ENCODE measurements at regions not wholly inside any gene's neighbourhood (a gene's known extent, or its start where the extent isn't known, plus 50 kb on each side); places are given as distances from the start of the nearest gene placed in this dataset.

DNA sequence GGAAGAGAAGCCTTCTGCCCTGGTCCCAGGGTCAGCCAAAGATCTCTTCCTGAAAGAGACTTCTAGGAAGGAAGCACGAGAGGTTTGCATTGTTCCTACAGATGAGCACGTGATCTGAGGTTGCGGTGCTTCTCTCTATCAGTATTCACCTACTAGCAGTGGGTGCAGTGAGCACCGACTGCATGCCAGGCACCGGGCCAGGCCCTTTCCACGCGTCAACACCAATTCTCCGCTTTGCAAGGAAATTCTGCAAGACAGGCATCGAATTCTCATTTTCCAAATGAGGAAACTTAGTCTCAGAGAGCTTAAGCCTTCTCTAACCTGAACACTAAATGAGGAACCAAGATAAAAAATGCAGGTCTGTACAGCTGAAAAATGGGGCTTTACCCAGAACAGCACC lies 151.5 kb upstream of the MYCN start:
- H4K20me1 ChIP-seq (ENCODE audit: control insufficient read depth, extremely low read depth, insufficient read depth, low read length): no peaks in the 10 kb centered on the region
- no peak overlapping the region for H3K4me2 ChIP-seq (ENCODE audit: extremely low read depth, insufficient read depth, low read length)
- no peak overlapping the region for H3K9ac ChIP-seq (ENCODE audit: insufficient read depth, low read length)
- H3K36me3 ChIP-seq (ENCODE audit: control insufficient read depth, insufficient read depth, low read length): no peaks in the 10 kb centered on the region
- no peak overlapping the region for H3K4me3 ChIP-seq (replicated peaks in 1 of 4; ENCODE audit: control extremely low read depth in 1 of 4, insufficient read depth in 1 of 4, low read depth in 3 of 4, low read length in 4 of 4)
- no peak for TF ChIP-seq EZH2 (IDR thresholded peaks at IDR 0.05; ENCODE audit: low read length, missing control alignments)
- TF ChIP-seq CTCF (conservative IDR thresholded peaks at IDR 0.05 in 1 of 2, IDR thresholded peaks at IDR 0.05 in 1 of 2; ENCODE audit: low read depth in 1 of 2, low read length in 2 of 2): no peak
- H3K79me2 ChIP-seq (ENCODE audit: control insufficient read depth, insufficient read depth, low read length): no peaks in the 10 kb centered on the region
- H3K27ac ChIP-seq (ENCODE audit: insufficient read depth, low read length): no peak overlapping the region
- no peaks in the 10 kb centered on the region for H3K4me1 ChIP-seq (ENCODE audit: control insufficient read depth, extremely low read depth, insufficient read depth, low read length)
- no peak for DNase-seq (ENCODE audit: low read depth in 2 of 2)
- no peaks in the 10 kb centered on the region for H3K9me3 ChIP-seq (ENCODE audit: control insufficient read depth, insufficient read depth, low read depth, low read length)
- H3K27me3 ChIP-seq (ENCODE audit: control insufficient read depth, insufficient read depth, low read length): no peaks in the 10 kb centered on the region
- no peak overlapping the region for H2AFZ ChIP-seq (ENCODE audit: low read length)

DNA sequence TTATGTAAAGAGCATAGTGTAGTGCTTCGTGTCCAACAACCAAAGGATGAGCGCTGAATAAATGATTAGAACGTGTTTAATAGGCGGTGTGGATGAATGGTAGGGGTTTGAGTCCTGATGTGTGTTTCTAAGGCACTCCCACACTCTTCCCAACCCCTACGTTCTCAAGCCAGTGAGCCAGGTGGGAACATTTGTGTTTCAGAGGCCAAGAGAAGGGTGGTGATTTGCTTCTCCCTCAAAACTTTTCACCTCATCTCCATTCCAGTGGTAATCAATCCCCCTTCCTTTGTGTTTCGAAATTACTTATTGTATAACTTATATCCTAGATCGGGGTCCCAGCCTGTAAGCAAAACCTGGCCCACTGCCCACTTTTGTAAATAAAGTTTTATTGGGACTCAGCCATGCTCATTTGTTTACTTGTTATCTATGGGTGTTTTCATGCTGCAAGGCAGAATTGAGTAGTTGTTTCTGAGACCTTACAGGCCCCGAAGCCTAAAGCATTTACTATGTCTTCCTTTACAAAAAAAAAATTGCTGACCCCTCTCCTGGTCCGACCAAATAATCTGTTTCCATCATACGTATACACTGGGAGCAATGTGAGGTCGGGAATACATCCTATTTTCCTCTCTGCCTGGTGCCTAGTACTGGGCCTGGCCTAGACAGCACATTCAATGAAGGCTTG lies 150.8 kb upstream of the MYCN start:
- Histone ChIP-seq H3K4me1 (ENCODE audit: control insufficient read depth, extremely low read depth, insufficient read depth, low read length) (no peaks in the 10 kb centered on the region), H3K27me3 (ENCODE audit: control insufficient read depth, insufficient read depth, low read length) (no peaks in the 10 kb centered on the region), H3K36me3 (ENCODE audit: control insufficient read depth, insufficient read depth, low read length) (no peaks in the 10 kb centered on the region), H3K4me2 (ENCODE audit: extremely low read depth, insufficient read depth, low read length) (no peak overlapping the region), H3K9ac (ENCODE audit: insufficient read depth, low read length) (no peak overlapping the region), H3K4me3 (replicated peaks in 1 of 4; ENCODE audit: control extremely low read depth in 1 of 4, insufficient read depth in 1 of 4, low read depth in 3 of 4, low read length in 4 of 4) (no peak overlapping the region), H3K27ac (ENCODE audit: insufficient read depth, low read length) (no peak overlapping the region), H3K9me3 (ENCODE audit: control insufficient read depth, insufficient read depth, low read depth, low read length) (no peaks in the 10 kb centered on the region), H4K20me1 (ENCODE audit: control insufficient read depth, extremely low read depth, insufficient read depth, low read length) (no peaks in the 10 kb centered on the region), H3K79me2 (ENCODE audit: control insufficient read depth, insufficient read depth, low read length) (no peaks in the 10 kb centered on the region), H2AFZ (ENCODE audit: low read length) (no peak overlapping the region)
- TF ChIP-seq EZH2 (IDR thresholded peaks at IDR 0.05; ENCODE audit: low read length, missing control alignments): no peak
- TF ChIP-seq CTCF (conservative IDR thresholded peaks at IDR 0.05 in 1 of 2, IDR thresholded peaks at IDR 0.05 in 1 of 2; ENCODE audit: low read depth in 1 of 2, low read length in 2 of 2): no peak
- DNase-seq (ENCODE audit: low read depth in 2 of 2): no peak

DNA sequence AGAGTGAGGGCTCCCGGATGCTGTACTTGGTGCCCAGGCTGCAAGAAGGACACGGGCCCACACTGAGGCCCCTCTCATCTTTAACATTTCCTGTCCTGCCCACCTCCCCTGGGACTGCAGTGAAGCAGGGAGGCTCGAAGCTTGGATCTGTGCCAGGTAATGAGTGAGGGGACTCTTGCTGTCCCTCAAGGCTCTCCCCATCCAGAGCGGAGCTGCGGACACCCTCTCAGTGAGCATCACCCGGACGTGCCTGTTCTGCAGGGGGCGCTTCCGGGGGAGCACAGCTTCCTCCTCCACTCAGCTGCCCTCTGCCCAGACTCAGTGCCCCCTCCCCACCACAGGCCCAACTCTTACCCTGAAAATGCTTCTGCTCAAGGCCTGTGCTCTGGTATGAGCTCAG lies 150.0 kb upstream of the MYCN start:
- Histone ChIP-seq H3K79me2 (ENCODE audit: control insufficient read depth, insufficient read depth, low read length) (no peaks in the 10 kb centered on the region), H3K9ac (ENCODE audit: insufficient read depth, low read length) (no peak overlapping the region), H3K36me3 (ENCODE audit: control insufficient read depth, insufficient read depth, low read length) (no peaks in the 10 kb centered on the region), H3K9me3 (ENCODE audit: control insufficient read depth, insufficient read depth, low read depth, low read length) (no peaks in the 10 kb centered on the region), H3K4me3 (replicated peaks in 1 of 4; ENCODE audit: control extremely low read depth in 1 of 4, insufficient read depth in 1 of 4, low read depth in 3 of 4, low read length in 4 of 4) (no peak overlapping the region), H4K20me1 (ENCODE audit: control insufficient read depth, extremely low read depth, insufficient read depth, low read length) (no peaks in the 10 kb centered on the region), H2AFZ (ENCODE audit: low read length) (no peak overlapping the region), H3K4me1 (ENCODE audit: control insufficient read depth, extremely low read depth, insufficient read depth, low read length) (no peaks in the 10 kb centered on the region), H3K27ac (ENCODE audit: insufficient read depth, low read length) (no peak overlapping the region), H3K4me2 (ENCODE audit: extremely low read depth, insufficient read depth, low read length) (no peak overlapping the region), H3K27me3 (ENCODE audit: control insufficient read depth, insufficient read depth, low read length) (no peaks in the 10 kb centered on the region)
- TF ChIP-seq CTCF (conservative IDR thresholded peaks at IDR 0.05 in 1 of 2, IDR thresholded peaks at IDR 0.05 in 1 of 2; ENCODE audit: low read depth in 1 of 2, low read length in 2 of 2) (no peak), EZH2 (IDR thresholded peaks at IDR 0.05; ENCODE audit: low read length, missing control alignments) (no peak)
- DNase-seq (ENCODE audit: low read depth in 2 of 2): no peak
